SK-N-SH (cell line): ENCODE measurements at regions not wholly inside any gene's neighbourhood (a gene's known extent, or its start where the extent isn't known, plus 50 kb on each side); places are given as distances from the start of the nearest gene placed in this dataset.
A peak's percentile ranks its signal among the peaks of the same experiment; 100 is the strongest.

Experiments
- CTCF ChIA-PET: fragments of 300-600, 350-600 bp; formaldehyde crosslinking; extraction: SDS; loops from one replicate; lab custom pipeline; 2021; lab: Yijun Ruan, JAX
- POLR2A ChIA-PET: fragments of 350-600 bp; sonication (Branson Sonifier 250); formaldehyde crosslinking; extraction: SDS; loops from one replicate; lab custom pipeline; 2020; ENCODE audit warnings: antibody characterized with exemption, inconsistent platforms; lab: Yijun Ruan, JAX
- DNase-seq: peaks from one replicate; pipeline ENCODE4 v3.0.0; 2012
- H2AFZ ChIP-seq: fragments of 200-600 bp; sonication (generic); 2 replicates; pipeline ENCODE4 v1.8.1; 2016; ENCODE audit warnings: antibody characterized with exemption, mild to moderate bottlenecking, low read depth
- H3F3A ChIP-seq: fragments of 200-600 bp; sonication (generic); replicated peaks from 2 replicates; pipeline ENCODE3; 2016; ENCODE audit warnings: antibody characterized with exemption, mild to moderate bottlenecking; ENCODE audit not compliant: insufficient read depth
- H3K27ac ChIP-seq, 2 experiments: fragments of 200-500 bp in 1 of 2; fragments of 200-600 bp in 1 of 2; sonication (Bioruptor generic) in 1 of 2; sonication (generic), shearing (Covaris generic) in 1 of 2; 2 replicates each; pipeline versions ENCODE4 v1.5.1 to v1.6.1; 2014 to 2016; ENCODE audit warnings: low read depth in 2 of 2, inconsistent platforms in 1 of 2, low read length in 1 of 2, mild to moderate bottlenecking in 1 of 2, mixed read lengths in 1 of 2
- H3K27me3 ChIP-seq: fragments of 200-600 bp; sonication (generic), shearing (Covaris generic); 2 replicates; pipeline ENCODE4 v1.6.1; 2016; ENCODE audit warnings: mixed run types; ENCODE audit not compliant: insufficient read depth
- H3K36me3 ChIP-seq, 2 experiments: fragments of 200-500 bp in 1 of 2; fragments of 200-600 bp in 1 of 2; sonication (Bioruptor generic) in 1 of 2; sonication (generic) in 1 of 2; replicated peaks in 1 of 2; 2 replicates each; pipeline versions ENCODE3 to v1.5.1; 2014 to 2016; ENCODE audit warnings: low read length in 1 of 2, mild to moderate bottlenecking in 1 of 2; ENCODE audit not compliant: insufficient read depth in 2 of 2, control insufficient read depth in 1 of 2
- H3K4me1 ChIP-seq, 2 experiments: fragments of 200-500 bp in 1 of 2; fragments of 200-600 bp in 1 of 2; sonication (Bioruptor generic) in 1 of 2; sonication (generic), shearing (Covaris generic) in 1 of 2; 2 replicates each; pipeline versions ENCODE4 v1.5.1 to v1.6.1; 2014 to 2016; ENCODE audit warnings: low read depth in 1 of 2, low read length in 1 of 2, mixed run types in 1 of 2; ENCODE audit not compliant: insufficient read depth in 2 of 2, control insufficient read depth in 1 of 2
- H3K4me2 ChIP-seq: fragments of 200-600 bp; sonication (generic), shearing (Covaris generic); 2 replicates; pipeline ENCODE4 v1.6.1; 2017; ENCODE audit warnings: mixed run types
- H3K4me3 ChIP-seq, 2 experiments: fragments of 200-500 bp in 1 of 2; fragments of 200-600 bp in 1 of 2; sonication (Bioruptor generic) in 1 of 2; sonication (generic), shearing (Covaris generic) in 1 of 2; 2 replicates each; pipeline versions ENCODE4 v1.5.1 to v1.8.1; 2014 to 2016; ENCODE audit warnings: low read depth in 2 of 2, inconsistent platforms in 1 of 2, low read length in 1 of 2, mild to moderate bottlenecking in 1 of 2, mixed read lengths in 1 of 2, moderate library complexity in 1 of 2
- H3K79me2 ChIP-seq: fragments of 200-600 bp; sonication (generic); 2 replicates; pipeline ENCODE4 v1.8.1; 2017; ENCODE audit warnings: mild to moderate bottlenecking; ENCODE audit not compliant: insufficient read depth
- H3K9ac ChIP-seq: fragments of 200-600 bp; sonication (generic); 2 replicates; pipeline ENCODE4 v1.6.1; 2017; ENCODE audit warnings: mixed run types
- H3K9me2 ChIP-seq: fragments of 200-600 bp; sonication (generic); 2 replicates; pipeline ENCODE4 v1.6.1; 2017; ENCODE audit warnings: mixed run types
- H3K9me3 ChIP-seq: fragments of 200-600 bp; sonication (generic); 2 replicates; pipeline ENCODE4 v1.6.1; 2017; ENCODE audit warnings: mixed run types, mild to moderate bottlenecking, moderate library complexity
- H4K20me1 ChIP-seq: fragments of 200-600 bp; sonication (generic); 2 replicates; pipeline ENCODE4 v1.6.1; 2017; ENCODE audit warnings: mild to moderate bottlenecking, mixed run types; ENCODE audit not compliant: insufficient read depth
- CHD2 ChIP-seq: fragments of 150-350 bp; IDR thresholded peaks from 2 replicates; pipeline ENCODE4 v1.6.1; 2018; ENCODE audit warnings: low read length; ENCODE audit not compliant: partially characterized antibody
- EP300 ChIP-seq, 2 experiments: IDR thresholded peaks; 2 replicates each; pipeline versions ENCODE4 v1.4.0 to v1.6.1; 2012; ENCODE audit warnings: borderline replicate concordance in 1 of 2, low read depth in 1 of 2, low read length in 1 of 2
- EZH2phosphoT487 ChIP-seq: fragments of 200-600 bp; sonication (generic); IDR thresholded peaks from 2 replicates; pipeline ENCODE4 v1.6.1; 2017; ENCODE audit warnings: low read depth, mixed run types, mild to moderate bottlenecking, antibody characterized with exemption, moderate library complexity, borderline replicate concordance
- FOSL2 ChIP-seq: IDR thresholded peaks from 2 replicates; pipeline ENCODE4 v1.4.0; 2012; ENCODE audit warnings: low read depth, mild to moderate bottlenecking, moderate library complexity, borderline replicate concordance
- GABPA ChIP-seq: IDR thresholded peaks from 2 replicates; pipeline ENCODE4 v1.4.0; 2012; ENCODE audit warnings: low read depth, mild to moderate bottlenecking
- IRF3 ChIP-seq: fragments of 150-350 bp; IDR thresholded peaks from 2 replicates; pipeline ENCODE4 v1.6.1; 2016; ENCODE audit warnings: mild to moderate bottlenecking, low read depth, low read length
- JUND ChIP-seq: IDR thresholded peaks from 2 replicates; pipeline ENCODE4 v1.4.0; 2012
- MAX ChIP-seq: IDR thresholded peaks from 2 replicates; pipeline ENCODE4 v1.4.0; 2012; ENCODE audit warnings: low read depth
- MXI1 ChIP-seq: IDR thresholded peaks from 2 replicates; pipeline ENCODE4 v1.6.1; 2012; ENCODE audit warnings: mild to moderate bottlenecking, low read depth, low read length, improper control_type of control experiment
- NFIC ChIP-seq: IDR thresholded peaks from 2 replicates; pipeline ENCODE4 v1.4.0; 2012; ENCODE audit warnings: borderline replicate concordance
- NRF1 ChIP-seq: IDR thresholded peaks from 2 replicates; pipeline ENCODE4 v1.6.1; 2012; ENCODE audit warnings: low read depth, mild to moderate bottlenecking, low read length
- RFX5 ChIP-seq: IDR thresholded peaks from 2 replicates; pipeline ENCODE4 v1.6.1; 2012; ENCODE audit warnings: mild to moderate bottlenecking, improper control_type of control experiment, low read length
- TCF12 ChIP-seq: IDR thresholded peaks from 2 replicates; pipeline ENCODE4 v1.4.0; 2012
- USF1 ChIP-seq: IDR thresholded peaks from 2 replicates; pipeline ENCODE4 v1.4.0; 2012; ENCODE audit warnings: low read depth, borderline replicate concordance
- ZBTB33 ChIP-seq: IDR thresholded peaks from 2 replicates; pipeline ENCODE4 v1.4.0; 2012; ENCODE audit warnings: low read depth, borderline replicate concordance
- WGBS: methylation state at CpG from one replicate; pipeline ENCODE4 v1.1.6; 2017; ENCODE audit warnings: low lambda C conversion rate; 5-methylcytosine and 5-hydroxymethylcytosine counted together

GRCh38 chr2:15846626-15847025 is 93.7 kb upstream of the MYCN start:
- WGBS, result 63% methylated on average over 6 of the region's 8 CpGs
- no peak for TF ChIP-seq NRF1
- TF ChIP-seq ZBTB33, result no peak
- no peak for TF ChIP-seq CHD2
- TF ChIP-seq USF1, result no peak
- no peak for TF ChIP-seq MAX
- TF ChIP-seq JUND, result no peak
- TF ChIP-seq NFIC, result no peak
- no peak for TF ChIP-seq FOSL2
- no peak for TF ChIP-seq IRF3
- no peak for TF ChIP-seq EZH2phosphoT487
- TF ChIP-seq EP300 (IDR thresholded peaks at IDR 0.05; ENCODE audit: borderline replicate concordance in 1 of 2, low read depth in 1 of 2, low read length in 1 of 2), result no peak
- no peak for TF ChIP-seq TCF12
- no peak for TF ChIP-seq MXI1
- no peak for TF ChIP-seq GABPA
- TF ChIP-seq RFX5, result no peak
- CTCF ChIA-PET, result interaction anchor here (0.6 kb wide), 1 partner anchor 62 kb away, joined by 3 read pairs; no protein-coding TSS in a partner anchor

More at GRCh38 chr2:15846626-15847025, 93.7 kb upstream of the MYCN start:
- H3K27ac ChIP-seq, result peak overlapping the region in 1 of 2 experiments; percentile 39; a peak in 1 of 4 replicates
- H3K9me3 ChIP-seq, result peaks cover 4% of the 10 kb centered on the region; the same call in 1 of the 2 replicates
- POLR2A ChIA-PET, result no interaction called here
- H3K4me2 ChIP-seq, result no peak overlapping the region
- H3K36me3 ChIP-seq, result no peaks in the 10 kb centered on the region
- no peaks in the 10 kb centered on the region for H3F3A ChIP-seq
- no peak for DNase-seq
- H3K79me2 ChIP-seq, result no peaks in the 10 kb centered on the region
- H2AFZ ChIP-seq, result no peak overlapping the region
- H4K20me1 ChIP-seq, result no peaks in the 10 kb centered on the region
- H3K4me1 ChIP-seq, result peaks cover 0 to 51% of the 10 kb centered on the region in 2 experiments; a peak in 2 of 4 replicates
- no peak overlapping the region for H3K4me3 ChIP-seq
- no peaks in the 10 kb centered on the region for H3K27me3 ChIP-seq
- H3K9ac ChIP-seq, result no peak overlapping the region
- no peaks in the 10 kb centered on the region for H3K9me2 ChIP-seq
